Activated CD8-positive, alpha-beta memory T cell treated with anti-CD3 and anti-CD28 coated beads for 36 hours (primary cell): ENCODE measurements at regions not wholly inside any gene's neighbourhood (a gene's known extent, or its start where the extent isn't known, plus 50 kb on each side); places are given as distances from the start of the nearest gene placed in this dataset.

Experiments used
- CTCF ChIA-PET: fragments of 350-600 bp; sonication (Branson Sonifier 250); formaldehyde crosslinking; loops from one replicate; lab custom pipeline; 2021; ENCODE audit warnings: antibody characterized with exemption; lab: Charles Lee
- POLR2A ChIA-PET: fragments of 350-600 bp; sonication (Branson Sonifier 250); formaldehyde crosslinking; loops from one replicate; lab custom pipeline; 2021; ENCODE audit warnings: antibody characterized with exemption; lab: Charles Lee

- CTCF ChIA-PET = no interaction called here
Measured at GRCh38 chr7:35467456-35467978, 213.6 kb upstream of the TBX20 start.

GRCh38 chr7:35465791-35466336 is 212.0 kb upstream of the TBX20 start:
- CTCF ChIA-PET = no interaction called here

More at GRCh38 chr7:35467456-35467978, 213.6 kb upstream of the TBX20 start:
- POLR2A ChIA-PET = no interaction called here

GRCh38 chr7:35463751-35464150 is 209.9 kb upstream of the TBX20 start:
- POLR2A ChIA-PET = no interaction called here
- CTCF ChIA-PET = no interaction called here

More at GRCh38 chr7:35465791-35466336, 212.0 kb upstream of the TBX20 start:
- POLR2A ChIA-PET = no interaction called here

- CTCF ChIA-PET = no interaction called here
Measured at GRCh38 chr7:35463176-35463700, 209.3 kb upstream of the TBX20 start.

GRCh38 chr7:35454575-35455385 is 200.9 kb upstream of the TBX20 start:
- CTCF ChIA-PET = no interaction called here
- POLR2A ChIA-PET = no interaction called here

More at GRCh38 chr7:35463176-35463700, 209.3 kb upstream of the TBX20 start:
- POLR2A ChIA-PET = no interaction called here

- CTCF ChIA-PET = no interaction called here
Measured at GRCh38 chr7:35450456-35451214, 196.7 kb upstream of the TBX20 start.

GRCh38 chr7:35448486-35448885 is 194.6 kb upstream of the TBX20 start:
- POLR2A ChIA-PET = no interaction called here
- CTCF ChIA-PET = no interaction called here

More at GRCh38 chr7:35450456-35451214, 196.7 kb upstream of the TBX20 start:
- POLR2A ChIA-PET = no interaction called here

- ChIA-PET POLR2A (no interaction called here), CTCF (no interaction called here)
Measured at GRCh38 chr7:35446091-35446490, 192.2 kb upstream of the TBX20 start.

- ChIA-PET CTCF (no interaction called here), POLR2A (no interaction called here)
Measured at GRCh38 chr7:35437619-35438275, 183.8 kb upstream of the TBX20 start.

GRCh38 chr7:35436452-35436851 is 182.6 kb upstream of the TBX20 start:
- ChIA-PET CTCF (no interaction called here), POLR2A (no interaction called here)

- ChIA-PET POLR2A (no interaction called here), CTCF (interaction anchor here (0.6 to 1.2 kb wide), 2 partner anchors 193 to 227 kb away, joined by 3 to 4 read pairs; no protein-coding TSS in a partner anchor)
Measured at GRCh38 chr7:35430547-35431153, 176.8 kb upstream of the TBX20 start.

GRCh38 chr7:35424869-35425495 is 171.1 kb upstream of the TBX20 start:
- ChIA-PET POLR2A (no interaction called here), CTCF (interaction anchor here (0.9 to 1.6 kb wide), 8 partner anchors 10 to 547 kb away, joined by 3 to 8 read pairs (median 3); no protein-coding TSS in a partner anchor)

GRCh38 chr7:35424440-35424839 is 170.5 kb upstream of the TBX20 start:
- CTCF ChIA-PET = interaction anchor here (0.8 to 1.6 kb wide), 7 partner anchors 10 to 351 kb away, joined by 3 to 8 read pairs (median 3); no protein-coding TSS in a partner anchor
- POLR2A ChIA-PET = no interaction called here

- CTCF ChIA-PET = no interaction called here
- POLR2A ChIA-PET = no interaction called here
Measured at GRCh38 chr7:35422715-35423114, 168.8 kb upstream of the TBX20 start.

GRCh38 chr7:35420656-35421055 is 166.8 kb upstream of the TBX20 start:
- CTCF ChIA-PET = no interaction called here
- POLR2A ChIA-PET = no interaction called here

- POLR2A ChIA-PET = no interaction called here
- CTCF ChIA-PET = no interaction called here
Measured at GRCh38 chr7:35419391-35419755, 165.5 kb upstream of the TBX20 start.

GRCh38 chr7:35418716-35419390 is 165.0 kb upstream of the TBX20 start:
- CTCF ChIA-PET = no interaction called here
- POLR2A ChIA-PET = no interaction called here

- CTCF ChIA-PET = no interaction called here
- POLR2A ChIA-PET = no interaction called here
Measured at GRCh38 chr7:35416568-35416967, 162.7 kb upstream of the TBX20 start.
